NCI-H526 (cell line): ENCODE measurements at regions not wholly inside any gene's neighbourhood (a gene's known extent, or its start where the extent isn't known, plus 50 kb on each side); places are given as distances from the start of the nearest gene placed in this dataset.

Experiments
- DNase-seq, 2 experiments: peaks; one replicate each; lab custom pipeline; 2025; lab: John Stamatoyannopoulos, UW

GRCh38 chr19:27635401-27635800 is 1577.5 kb downstream of the UQCRFS1 start:
- no peak for DNase-seq

DNA sequence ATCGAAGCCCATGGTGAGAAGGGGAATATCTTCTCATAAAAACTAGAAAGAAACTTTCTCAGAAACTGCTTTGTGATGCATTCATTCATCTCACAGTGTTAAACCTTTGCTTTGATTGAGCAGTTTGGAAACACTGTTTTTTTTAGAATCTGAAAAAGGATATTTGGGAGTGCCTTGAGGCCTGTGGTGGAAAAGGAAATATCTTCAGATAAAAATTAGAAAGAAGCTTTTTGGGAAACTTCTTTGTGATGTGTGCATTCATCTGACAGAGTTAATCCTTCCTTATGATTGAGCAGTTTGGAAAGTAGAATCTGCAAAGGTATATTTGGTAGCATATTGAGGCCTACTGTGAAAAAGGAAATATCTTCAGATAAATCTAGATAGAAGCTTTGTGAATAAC is 1594.9 kb downstream of the UQCRFS1 start:
- DNase-seq, result no peak

DNA sequence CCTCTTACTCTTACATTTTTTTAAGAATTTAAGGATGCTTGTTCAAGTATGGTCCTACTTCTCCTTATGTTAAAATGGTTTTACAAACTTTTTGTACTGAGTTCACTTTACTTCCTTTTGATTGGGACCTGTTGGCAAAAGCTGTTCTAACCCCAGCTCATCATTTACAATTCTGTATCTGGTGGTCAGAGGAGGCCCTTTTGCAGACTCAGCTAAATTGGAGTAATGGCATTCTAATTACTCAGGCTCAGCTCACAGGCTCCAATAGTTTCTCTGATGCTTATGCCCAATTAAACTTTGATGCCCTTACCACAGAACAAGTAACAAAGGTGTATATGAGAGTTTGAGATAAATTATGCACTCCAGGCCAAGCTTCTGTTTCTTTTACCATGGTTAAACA is 1632.0 kb downstream of the UQCRFS1 start:
- no peak for DNase-seq
